ENCODE measurements at regions not wholly inside any gene's neighbourhood (a gene's known extent, or its start where the extent isn't known, plus 50 kb on each side); places are given as distances from the start of the nearest gene placed in this dataset.
"Not testable (repeated sequence)": the region's sequence is repeated elsewhere in the genome, so short reads cannot be mapped to it uniquely, and the experiment has no call there.

GRCh38 chr11:23797624-23798419, 699.0 kb upstream of the LUZP2 start:
- in situ Hi-C loops (cut with HindIII; ENCODE audit: low sequenced_read_pairs), result no loop called here
- DNase-seq (ENCODE audit: low read depth, low spot score), result no peak
- TF ChIP-seq CTCF (IDR thresholded peaks at IDR 0.05; ENCODE audit: low read depth, low read length), result no peak
- H3K4me3 ChIP-seq (ENCODE audit: low read depth, low read length), result no peak overlapping the region

GRCh38 chr11:23834306-23834705, 662.5 kb upstream of the LUZP2 start:
- in situ Hi-C loops (cut with HindIII; ENCODE audit: low sequenced_read_pairs); H3K4me3 ChIP-seq (ENCODE audit: low read depth, low read length): not testable (repeated sequence)
- peak; percentile 3 for DNase-seq (ENCODE audit: low read depth, low spot score)

GRCh38 chr11:23836981-23837380, 659.9 kb upstream of the LUZP2 start:
- no peak for DNase-seq (ENCODE audit: low read depth, low spot score)
- in situ Hi-C loops (cut with HindIII; ENCODE audit: low sequenced_read_pairs), result no loop called here
- H3K4me3 ChIP-seq (ENCODE audit: low read depth, low read length), result no peak overlapping the region
- no peak for TF ChIP-seq CTCF (IDR thresholded peaks at IDR 0.05; ENCODE audit: low read depth, low read length)

More at GRCh38 chr11:23834306-23834705, 662.5 kb upstream of the LUZP2 start:
- TF ChIP-seq CTCF (IDR thresholded peaks at IDR 0.05; ENCODE audit: low read depth, low read length), result peak; percentile 25

- TF ChIP-seq CTCF (IDR thresholded peaks at IDR 0.05; ENCODE audit: low read depth, low read length), result no peak
- H3K4me3 ChIP-seq (ENCODE audit: low read depth, low read length), result no peak overlapping the region
- no peak for DNase-seq (ENCODE audit: low read depth, low spot score)
- in situ Hi-C loops (cut with HindIII; ENCODE audit: low sequenced_read_pairs), result no loop called here
Observed at GRCh38 chr11:23840872-23841271, 656.0 kb upstream of the LUZP2 start.

GRCh38 chr11:23846902-23847422, 649.9 kb upstream of the LUZP2 start:
- in situ Hi-C loops (cut with HindIII; ENCODE audit: low sequenced_read_pairs), result no loop called here

GRCh38 chr11:23851216-23851615, 645.6 kb upstream of the LUZP2 start:
- no peak overlapping the region for H3K4me3 ChIP-seq (ENCODE audit: low read depth, low read length)
- in situ Hi-C loops (cut with HindIII; ENCODE audit: low sequenced_read_pairs), result no loop called here
- no peak for DNase-seq (ENCODE audit: low read depth, low spot score)
- TF ChIP-seq CTCF (IDR thresholded peaks at IDR 0.05; ENCODE audit: low read depth, low read length), result no peak

More at GRCh38 chr11:23846902-23847422, 649.9 kb upstream of the LUZP2 start:
- DNase-seq (ENCODE audit: low read depth, low spot score), result no peak
- TF ChIP-seq CTCF (IDR thresholded peaks at IDR 0.05; ENCODE audit: low read depth, low read length), result no peak
- no peak overlapping the region for H3K4me3 ChIP-seq (ENCODE audit: low read depth, low read length)
